ENCODE measurements at regions not wholly inside any gene's neighbourhood (a gene's known extent, or its start where the extent isn't known, plus 50 kb on each side); places are given as distances from the start of the nearest gene placed in this dataset.

GRCh38 chr10:10609379-10609955 lies 408.2 kb upstream of the CELF2 start:
- no peak overlapping the region for H4K5ac ChIP-seq (ENCODE audit: low read length)
- H3K79me1 ChIP-seq (ENCODE audit: low read length), result no peaks in the 10 kb centered on the region
- H3K9ac ChIP-seq (ENCODE audit: low read length), result no peak overlapping the region
- no peaks in the 10 kb centered on the region for H3K79me2 ChIP-seq (ENCODE audit: control insufficient read depth, insufficient read depth, low read length)
- no peak overlapping the region for H3K4me3 ChIP-seq (ENCODE audit: low read length)
- H3K36me3 ChIP-seq (ENCODE audit: control insufficient read depth, insufficient read depth, low read length), result no peaks in the 10 kb centered on the region
- WGBS (ENCODE audit: extremely low coverage, insufficient coverage, low lambda C conversion rate), result no CpG with 5 or more reads among the region's 8 CpGs
- H3K4me2 ChIP-seq (ENCODE audit: low read length), result no peak overlapping the region
- no peaks in the 10 kb centered on the region for H3K4me1 ChIP-seq (ENCODE audit: control insufficient read depth, low read depth, low read length)
- no peak overlapping the region for H2BK15ac ChIP-seq (replicated peaks; ENCODE audit: low read depth)
- no peak overlapping the region for H3K27ac ChIP-seq (ENCODE audit: low read depth, low read length)
- no peak overlapping the region for H2AK5ac ChIP-seq (ENCODE audit: low read length)
- H2BK120ac ChIP-seq (ENCODE audit: low read depth, low read length), result no peak overlapping the region
- no peak overlapping the region for H4K8ac ChIP-seq (ENCODE audit: low read depth, low read length)
- DNase-seq, result no peak
- no peak overlapping the region for H2BK5ac ChIP-seq (ENCODE audit: low read length)
- H3K27me3 ChIP-seq (ENCODE audit: insufficient read depth, low read length, poor library complexity), result no peaks in the 10 kb centered on the region
- H3K23ac ChIP-seq (ENCODE audit: low read length), result no peak overlapping the region
- no peak overlapping the region for H3K56ac ChIP-seq (ENCODE audit: low read length)
- no peak overlapping the region for H3K18ac ChIP-seq (ENCODE audit: low read length)
- H3K4ac ChIP-seq (ENCODE audit: low read depth, low read length), result no peak overlapping the region

DNA sequence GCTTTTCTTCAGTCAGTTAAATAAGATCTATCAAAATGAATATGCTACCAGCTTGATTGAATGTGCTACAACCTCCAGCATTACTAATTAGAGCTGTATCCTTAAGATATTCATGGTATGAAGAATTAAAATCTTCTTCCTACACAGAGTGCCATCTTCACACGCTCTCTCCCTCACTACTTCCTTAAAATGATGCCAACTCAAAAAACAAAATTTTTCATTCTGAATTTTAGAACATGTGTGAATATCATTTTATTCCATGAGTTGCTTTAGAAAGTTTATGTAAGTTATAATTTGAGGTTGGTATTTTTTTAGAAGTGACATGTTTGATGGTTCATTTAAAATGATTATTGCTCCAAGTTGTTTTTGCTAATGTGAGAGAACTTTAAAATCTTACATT lies 407.5 kb upstream of the CELF2 start:
- Histone ChIP-seq H4K8ac (ENCODE audit: low read depth, low read length) (no peak overlapping the region), H2AK5ac (ENCODE audit: low read length) (no peak overlapping the region), H2BK5ac (ENCODE audit: low read length) (no peak overlapping the region), H2BK120ac (ENCODE audit: low read depth, low read length) (no peak overlapping the region), H3K56ac (ENCODE audit: low read length) (no peak overlapping the region), H3K9ac (ENCODE audit: low read length) (no peak overlapping the region), H3K4me1 (ENCODE audit: control insufficient read depth, low read depth, low read length) (peaks cover 2% of the 10 kb centered on the region), H2BK15ac (replicated peaks; ENCODE audit: low read depth) (no peak overlapping the region), H3K4me2 (ENCODE audit: low read length) (no peak overlapping the region), H3K79me1 (ENCODE audit: low read length) (no peaks in the 10 kb centered on the region), H4K5ac (ENCODE audit: low read length) (no peak overlapping the region), H3K79me2 (ENCODE audit: control insufficient read depth, insufficient read depth, low read length) (no peaks in the 10 kb centered on the region), H3K4ac (ENCODE audit: low read depth, low read length) (no peak overlapping the region), H3K36me3 (ENCODE audit: control insufficient read depth, insufficient read depth, low read length) (no peaks in the 10 kb centered on the region), H3K27ac (ENCODE audit: low read depth, low read length) (no peak overlapping the region), H3K23ac (ENCODE audit: low read length) (no peak overlapping the region), H3K27me3 (ENCODE audit: insufficient read depth, low read length, poor library complexity) (no peaks in the 10 kb centered on the region), H3K4me3 (ENCODE audit: low read length) (no peak overlapping the region), H3K18ac (ENCODE audit: low read length) (no peak overlapping the region)
- no CpG with 5 or more reads among the region's 1 CpG for WGBS (ENCODE audit: extremely low coverage, insufficient coverage, low lambda C conversion rate)
- no peak for DNase-seq

GRCh38 chr10:10612151-10612550 lies 405.5 kb upstream of the CELF2 start:
- no peak overlapping the region for H3K27ac ChIP-seq (ENCODE audit: low read depth, low read length)
- no peak overlapping the region for H3K23ac ChIP-seq (ENCODE audit: low read length)
- no peak overlapping the region for H3K56ac ChIP-seq (ENCODE audit: low read length)
- H3K4ac ChIP-seq (ENCODE audit: low read depth, low read length), result no peak overlapping the region
- no peak overlapping the region for H2BK5ac ChIP-seq (ENCODE audit: low read length)
- DNase-seq, result no peak
- H2AK5ac ChIP-seq (ENCODE audit: low read length), result no peak overlapping the region
- no peak overlapping the region for H4K8ac ChIP-seq (ENCODE audit: low read depth, low read length)
- no peak overlapping the region for H3K4me2 ChIP-seq (ENCODE audit: low read length)
- peaks cover 2% of the 10 kb centered on the region for H3K4me1 ChIP-seq (ENCODE audit: control insufficient read depth, low read depth, low read length)
- H3K27me3 ChIP-seq (ENCODE audit: insufficient read depth, low read length, poor library complexity), result no peaks in the 10 kb centered on the region
- no CpG with 5 or more reads among the region's 3 CpGs for WGBS (ENCODE audit: extremely low coverage, insufficient coverage, low lambda C conversion rate)
- no peaks in the 10 kb centered on the region for H3K36me3 ChIP-seq (ENCODE audit: control insufficient read depth, insufficient read depth, low read length)
- H3K79me1 ChIP-seq (ENCODE audit: low read length), result no peaks in the 10 kb centered on the region
- no peak overlapping the region for H3K9ac ChIP-seq (ENCODE audit: low read length)
- no peak overlapping the region for H3K4me3 ChIP-seq (ENCODE audit: low read length)
- H2BK120ac ChIP-seq (ENCODE audit: low read depth, low read length), result no peak overlapping the region
- no peaks in the 10 kb centered on the region for H3K79me2 ChIP-seq (ENCODE audit: control insufficient read depth, insufficient read depth, low read length)
- no peak overlapping the region for H3K18ac ChIP-seq (ENCODE audit: low read length)
- no peak overlapping the region for H2BK15ac ChIP-seq (replicated peaks; ENCODE audit: low read depth)
- H4K5ac ChIP-seq (ENCODE audit: low read length), result no peak overlapping the region

- Histone ChIP-seq H3K56ac (ENCODE audit: low read length) (no peak overlapping the region), H3K4me2 (ENCODE audit: low read length) (no peak overlapping the region), H3K36me3 (ENCODE audit: control insufficient read depth, insufficient read depth, low read length) (no peaks in the 10 kb centered on the region), H2BK15ac (replicated peaks; ENCODE audit: low read depth) (no peak overlapping the region), H3K79me1 (ENCODE audit: low read length) (no peaks in the 10 kb centered on the region), H3K23ac (ENCODE audit: low read length) (no peak overlapping the region), H2BK5ac (ENCODE audit: low read length) (no peak overlapping the region), H3K4ac (ENCODE audit: low read depth, low read length) (no peak overlapping the region), H3K18ac (ENCODE audit: low read length) (no peak overlapping the region), H3K9ac (ENCODE audit: low read length) (no peak overlapping the region), H4K8ac (ENCODE audit: low read depth, low read length) (no peak overlapping the region), H3K4me1 (ENCODE audit: control insufficient read depth, low read depth, low read length) (peaks cover 2% of the 10 kb centered on the region), H2BK120ac (ENCODE audit: low read depth, low read length) (no peak overlapping the region), H3K79me2 (ENCODE audit: control insufficient read depth, insufficient read depth, low read length) (no peaks in the 10 kb centered on the region), H3K27ac (ENCODE audit: low read depth, low read length) (no peak overlapping the region), H3K4me3 (ENCODE audit: low read length) (no peak overlapping the region), H4K5ac (ENCODE audit: low read length) (no peak overlapping the region), H2AK5ac (ENCODE audit: low read length) (no peak overlapping the region), H3K27me3 (ENCODE audit: insufficient read depth, low read length, poor library complexity) (no peaks in the 10 kb centered on the region)
- no peak for DNase-seq
- WGBS (ENCODE audit: extremely low coverage, insufficient coverage, low lambda C conversion rate), result no CpG with 5 or more reads among the region's 3 CpGs
Observed at GRCh38 chr10:10613656-10614244, 403.9 kb upstream of the CELF2 start.

DNA sequence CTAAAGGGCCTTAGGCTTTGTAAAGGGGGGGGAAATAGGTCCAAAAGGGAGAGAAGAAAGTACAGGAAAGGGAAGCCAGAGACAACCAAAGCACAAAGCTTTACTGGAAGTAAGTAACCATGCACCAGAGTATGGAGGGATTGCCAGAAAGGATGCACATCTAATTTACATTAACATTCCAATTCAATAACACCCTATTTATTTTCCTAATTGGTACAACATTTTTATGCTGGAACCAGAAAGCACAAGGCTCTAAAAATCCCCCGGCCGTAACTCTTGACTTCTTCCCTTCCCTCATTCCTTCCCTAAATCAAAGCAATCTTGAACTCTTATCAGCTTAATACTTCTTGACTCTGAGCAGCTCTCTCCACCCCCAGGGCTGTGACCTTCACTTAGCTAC lies 400.0 kb upstream of the CELF2 start:
- WGBS (ENCODE audit: extremely low coverage, insufficient coverage, low lambda C conversion rate), result no CpG with 5 or more reads among the region's 2 CpGs
- no peak overlapping the region for H2BK120ac ChIP-seq (ENCODE audit: low read depth, low read length)

DNA sequence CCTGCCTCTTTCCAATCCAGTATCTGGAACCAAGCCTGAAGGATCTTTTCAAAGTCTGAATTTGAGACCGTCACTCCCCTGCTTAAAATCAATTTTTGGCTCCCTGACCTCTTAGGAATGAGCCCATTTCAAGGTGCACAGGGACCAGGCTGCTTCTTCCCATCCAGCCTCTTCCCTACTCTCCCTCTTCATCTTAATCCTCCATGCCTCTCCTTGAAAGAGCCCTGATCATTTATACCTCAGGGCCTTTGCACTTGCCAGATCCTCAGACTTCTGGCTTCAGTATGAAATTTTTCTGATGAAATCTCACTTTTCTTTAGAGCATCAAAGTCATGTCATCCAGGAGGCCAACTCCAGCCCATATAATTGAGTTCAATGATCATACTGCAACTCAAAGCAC lies 399.5 kb upstream of the CELF2 start:
- H2AK5ac ChIP-seq (ENCODE audit: low read length), result no peak overlapping the region
- H3K27me3 ChIP-seq (ENCODE audit: insufficient read depth, low read length, poor library complexity), result no peaks in the 10 kb centered on the region
- no peaks in the 10 kb centered on the region for H3K79me1 ChIP-seq (ENCODE audit: low read length)
- no peak overlapping the region for H4K8ac ChIP-seq (ENCODE audit: low read depth, low read length)
- H3K18ac ChIP-seq (ENCODE audit: low read length), result no peak overlapping the region
- WGBS (ENCODE audit: extremely low coverage, insufficient coverage, low lambda C conversion rate), result no CpG with 5 or more reads among the region's 1 CpG
- H2BK120ac ChIP-seq (ENCODE audit: low read depth, low read length), result no peak overlapping the region
- H3K4ac ChIP-seq (ENCODE audit: low read depth, low read length), result no peak overlapping the region
- H3K79me2 ChIP-seq (ENCODE audit: control insufficient read depth, insufficient read depth, low read length), result no peaks in the 10 kb centered on the region
- no peak for DNase-seq
- no peak overlapping the region for H3K4me3 ChIP-seq (ENCODE audit: low read length)
- H3K56ac ChIP-seq (ENCODE audit: low read length), result no peak overlapping the region
- peaks cover 2% of the 10 kb centered on the region for H3K4me1 ChIP-seq (ENCODE audit: control insufficient read depth, low read depth, low read length)
- H4K5ac ChIP-seq (ENCODE audit: low read length), result no peak overlapping the region
- H3K4me2 ChIP-seq (ENCODE audit: low read length), result no peak overlapping the region
- H3K23ac ChIP-seq (ENCODE audit: low read length), result no peak overlapping the region
- no peak overlapping the region for H2BK15ac ChIP-seq (replicated peaks; ENCODE audit: low read depth)
- no peaks in the 10 kb centered on the region for H3K36me3 ChIP-seq (ENCODE audit: control insufficient read depth, insufficient read depth, low read length)
- H3K27ac ChIP-seq (ENCODE audit: low read depth, low read length), result no peak overlapping the region
- no peak overlapping the region for H3K9ac ChIP-seq (ENCODE audit: low read length)
- H2BK5ac ChIP-seq (ENCODE audit: low read length), result no peak overlapping the region

More for the DNA sequence above, 400.0 kb upstream of the CELF2 start:
- Histone ChIP-seq H3K23ac (ENCODE audit: low read length) (no peak overlapping the region), H3K9ac (ENCODE audit: low read length) (no peak overlapping the region), H4K5ac (ENCODE audit: low read length) (no peak overlapping the region), H3K79me2 (ENCODE audit: control insufficient read depth, insufficient read depth, low read length) (no peaks in the 10 kb centered on the region), H2BK15ac (replicated peaks; ENCODE audit: low read depth) (no peak overlapping the region), H3K4me3 (ENCODE audit: low read length) (no peak overlapping the region), H3K4ac (ENCODE audit: low read depth, low read length) (no peak overlapping the region), H3K27ac (ENCODE audit: low read depth, low read length) (no peak overlapping the region), H3K18ac (ENCODE audit: low read length) (no peak overlapping the region), H4K8ac (ENCODE audit: low read depth, low read length) (no peak overlapping the region), H3K79me1 (ENCODE audit: low read length) (no peaks in the 10 kb centered on the region), H3K56ac (ENCODE audit: low read length) (no peak overlapping the region), H3K4me1 (ENCODE audit: control insufficient read depth, low read depth, low read length) (peaks cover 2% of the 10 kb centered on the region), H3K36me3 (ENCODE audit: control insufficient read depth, insufficient read depth, low read length) (no peaks in the 10 kb centered on the region), H3K4me2 (ENCODE audit: low read length) (no peak overlapping the region), H2AK5ac (ENCODE audit: low read length) (no peak overlapping the region), H2BK5ac (ENCODE audit: low read length) (no peak overlapping the region), H3K27me3 (ENCODE audit: insufficient read depth, low read length, poor library complexity) (no peaks in the 10 kb centered on the region)
- DNase-seq, result no peak

Measured in mesendoderm (in vitro differentiated cells).